CD4-positive, alpha-beta T cell (primary cell): ENCODE measurements at regions not wholly inside any gene's neighbourhood (a gene's known extent, or its start where the extent isn't known, plus 50 kb on each side); places are given as distances from the start of the nearest gene placed in this dataset.

Experiments
- ATAC-seq: fragments of 200-7000 bp; cut with Tn5 transposase; one replicate; pipeline ENCODE4 v1.10.0; 2022; ENCODE audit warnings: mild to moderate bottlenecking; ENCODE audit not compliant: poor library complexity
- CTCF ChIA-PET: fragments of 350-600 bp; sonication (Branson Sonifier 250); formaldehyde crosslinking; loops from one replicate; lab custom pipeline; 2021; ENCODE audit warnings: antibody characterized with exemption, inconsistent platforms; lab: Charles Lee
- POLR2A ChIA-PET: fragments of 350-600 bp; sonication (Branson Sonifier 250); formaldehyde crosslinking; loops from one replicate; lab custom pipeline; 2021; ENCODE audit warnings: antibody characterized with exemption, inconsistent platforms; lab: Charles Lee
- DNase-seq, 14 experiments: peaks; one replicate each; pipeline ENCODE4 v3.0.0-alpha.2; 2013 to 2020; ENCODE audit warnings: mixed read lengths in 2 of 14
- H3K27ac ChIP-seq, 2 donors: one replicate each; pipeline versions ENCODE4 v1.5.1 to v1.7.0; 2013; ENCODE audit warnings: low read length in 2 of 2, low read depth in 1 of 2, mild to moderate bottlenecking in 1 of 2
- H3K27me3 ChIP-seq, 2 experiments: 1 replicate in 1 of 2; 2 replicates in 1 of 2; pipeline versions ENCODE4 v1.6.1 to v1.7.0; 2013; ENCODE audit warnings: low read length in 2 of 2, control low read depth in 1 of 2, mild to moderate bottlenecking in 1 of 2, moderate library complexity in 1 of 2; ENCODE audit not compliant: insufficient read depth in 2 of 2, control insufficient read depth in 1 of 2
- H3K36me3 ChIP-seq: one replicate; pipeline ENCODE4 v1.6.1; 2013; ENCODE audit warnings: low read length, control low read depth; ENCODE audit not compliant: insufficient read depth
- H3K4me1 ChIP-seq: one replicate; pipeline ENCODE4 v1.6.1; 2013; ENCODE audit warnings: low read length, control low read depth; ENCODE audit not compliant: insufficient read depth
- H3K4me3 ChIP-seq: one replicate; pipeline ENCODE4 v1.5.1; 2013; ENCODE audit warnings: mild to moderate bottlenecking, low read length, moderate library complexity
- H3K9me3 ChIP-seq, 2 experiments: 1 replicate in 1 of 2; 2 replicates in 1 of 2; pipeline versions ENCODE4 v1.6.1 to v1.7.0; 2013; ENCODE audit warnings: low read length in 2 of 2, mild to moderate bottlenecking in 2 of 2, control low read depth in 1 of 2, moderate library complexity in 1 of 2; ENCODE audit not compliant: control insufficient read depth in 1 of 2, insufficient read depth in 1 of 2
- H3K27ac Mint-ChIP-seq: one replicate; pipeline ENCODE4 v1.8.0; 2020; ENCODE audit warnings: mixed read lengths
- H3K27me3 Mint-ChIP-seq: one replicate; pipeline ENCODE4 v1.8.0; 2021; ENCODE audit warnings: mixed read lengths
- H3K36me3 Mint-ChIP-seq: one replicate; pipeline ENCODE4 v1.8.0; 2021; ENCODE audit warnings: low read depth, mixed read lengths
- H3K4me1 Mint-ChIP-seq: one replicate; pipeline ENCODE4 v1.8.0; 2021; ENCODE audit warnings: low read depth, mixed read lengths
- H3K4me3 Mint-ChIP-seq: one replicate; pipeline ENCODE4 v1.8.0; 2020; ENCODE audit warnings: mild to moderate bottlenecking, mixed read lengths
- H3K9me3 Mint-ChIP-seq: one replicate; pipeline ENCODE4 v1.8.0; 2020; ENCODE audit warnings: mixed read lengths
- intact Hi-C, 2 experiments: fragments of 100-400 bp; cut with DNase I in 1 of 2; cut with micrococcal nuclease in 1 of 2; formaldehyde crosslinking; loops; one replicate each; pipeline versions ENCODE4 v1.15.1 to v1.9.0; 2023 to 2025; cut with DNase I, micrococcal nuclease
- TF ChIP-seq, protein P1 (sequence below): fragments of 200-600 bp; IDR thresholded peaks from one replicate; pipeline ENCODE4 v1.8.0; 2022; ENCODE audit warnings: antibody characterized with exemption, mild to moderate bottlenecking

DNA sequence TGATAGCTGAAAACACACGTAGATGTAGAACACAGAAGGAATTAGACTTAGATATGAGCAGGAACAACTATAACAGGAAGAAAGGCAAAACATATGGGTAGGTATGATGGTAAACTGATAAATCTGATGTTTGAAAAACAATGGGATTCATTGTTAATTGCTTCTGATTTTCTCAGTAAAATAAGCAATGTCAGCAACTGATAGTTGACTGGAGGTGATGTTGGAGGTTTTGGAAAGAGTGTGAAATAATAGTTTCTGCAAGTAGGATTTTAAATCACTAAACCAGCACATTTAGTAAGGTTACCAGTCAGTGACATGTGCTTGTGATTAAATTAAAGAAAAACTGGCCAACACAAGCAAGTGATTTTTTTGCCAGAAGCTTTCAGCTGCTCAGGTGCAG is 123.0 kb upstream of the CPNE8 start:
- Mint-ChIP-seq H3K27me3 (no peaks in the 10 kb centered on the region), H3K9me3 (peaks cover 3% of the 10 kb centered on the region), H3K4me1 (no peaks in the 10 kb centered on the region), H3K36me3 (no peaks in the 10 kb centered on the region), H3K27ac (no peak overlapping the region), H3K4me3 (no peak overlapping the region)
- CTCF ChIA-PET, result no interaction called here
- Histone ChIP-seq H3K4me3 (no peak overlapping the region), H3K36me3 (no peaks in the 10 kb centered on the region), H3K9me3 (peaks cover 0 to under 1% of the 10 kb centered on the region in 2 experiments), H3K4me1 (no peaks in the 10 kb centered on the region), H3K27me3 (no peaks in the 10 kb centered on the region), H3K27ac (no peak overlapping the region)
- POLR2A ChIA-PET, result no interaction called here
- intact Hi-C loops, result no loop called here
- TF ChIP-seq, protein P1, sequence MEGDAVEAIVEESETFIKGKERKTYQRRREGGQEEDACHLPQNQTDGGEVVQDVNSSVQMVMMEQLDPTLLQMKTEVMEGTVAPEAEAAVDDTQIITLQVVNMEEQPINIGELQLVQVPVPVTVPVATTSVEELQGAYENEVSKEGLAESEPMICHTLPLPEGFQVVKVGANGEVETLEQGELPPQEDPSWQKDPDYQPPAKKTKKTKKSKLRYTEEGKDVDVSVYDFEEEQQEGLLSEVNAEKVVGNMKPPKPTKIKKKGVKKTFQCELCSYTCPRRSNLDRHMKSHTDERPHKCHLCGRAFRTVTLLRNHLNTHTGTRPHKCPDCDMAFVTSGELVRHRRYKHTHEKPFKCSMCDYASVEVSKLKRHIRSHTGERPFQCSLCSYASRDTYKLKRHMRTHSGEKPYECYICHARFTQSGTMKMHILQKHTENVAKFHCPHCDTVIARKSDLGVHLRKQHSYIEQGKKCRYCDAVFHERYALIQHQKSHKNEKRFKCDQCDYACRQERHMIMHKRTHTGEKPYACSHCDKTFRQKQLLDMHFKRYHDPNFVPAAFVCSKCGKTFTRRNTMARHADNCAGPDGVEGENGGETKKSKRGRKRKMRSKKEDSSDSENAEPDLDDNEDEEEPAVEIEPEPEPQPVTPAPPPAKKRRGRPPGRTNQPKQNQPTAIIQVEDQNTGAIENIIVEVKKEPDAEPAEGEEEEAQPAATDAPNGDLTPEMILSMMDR, result no peak
- no peak for DNase-seq
- no peak for ATAC-seq

DNA sequence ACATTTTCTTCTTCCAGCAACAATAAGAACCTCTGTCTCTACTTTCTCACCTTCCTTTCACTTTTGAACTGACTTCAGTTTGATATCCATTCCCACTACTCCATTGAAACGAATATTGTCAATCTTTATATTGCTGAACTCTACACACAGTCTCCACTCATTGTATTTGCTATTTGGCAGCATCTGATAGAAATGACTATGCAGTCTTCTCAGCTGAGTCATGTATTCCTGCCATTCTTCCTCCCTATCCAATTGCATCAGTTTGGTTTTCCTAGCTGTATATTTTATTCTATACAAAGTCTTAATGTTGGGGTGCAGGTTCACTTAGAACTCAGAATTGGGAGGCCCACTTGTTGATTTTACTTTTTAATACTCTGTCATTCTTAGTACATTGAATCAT is 107.5 kb upstream of the CPNE8 start:
- Histone ChIP-seq H3K4me1 (no peaks in the 10 kb centered on the region), H3K27ac (no peak overlapping the region), H3K27me3 (no peaks in the 10 kb centered on the region), H3K36me3 (no peaks in the 10 kb centered on the region), H3K9me3 (no peaks in the 10 kb centered on the region), H3K4me3 (no peak overlapping the region)
- Mint-ChIP-seq H3K36me3 (no peaks in the 10 kb centered on the region), H3K4me1 (no peaks in the 10 kb centered on the region), H3K9me3 (peaks cover 8% of the 10 kb centered on the region), H3K4me3 (no peak overlapping the region), H3K27me3 (no peaks in the 10 kb centered on the region), H3K27ac (no peak overlapping the region)
- DNase-seq (no peak), ATAC-seq (no peak)
- ChIA-PET POLR2A (no interaction called here), CTCF (no interaction called here)
- TF ChIP-seq, protein P1, result no peak
- intact Hi-C loops, result no loop called here

DNA sequence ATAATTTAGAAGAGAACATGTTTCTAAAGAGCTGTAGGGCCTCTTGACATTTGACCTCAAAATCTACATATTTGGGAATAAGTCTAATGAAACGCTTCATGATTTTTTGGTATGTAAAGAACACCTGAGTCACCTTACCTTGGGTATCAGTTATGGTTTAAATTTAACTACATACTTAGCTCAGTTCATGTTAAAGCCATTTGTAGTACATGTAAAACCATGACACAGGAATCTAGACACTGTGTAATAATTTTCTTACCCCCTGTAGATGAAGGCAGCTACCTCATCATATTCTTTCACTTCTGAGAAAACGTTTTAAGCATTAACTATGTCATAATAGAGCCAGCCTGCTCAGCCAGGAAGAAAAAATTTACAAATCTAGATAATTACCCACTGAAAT is 105.8 kb upstream of the CPNE8 start:
- Mint-ChIP-seq H3K36me3 (no peaks in the 10 kb centered on the region), H3K9me3 (peaks cover 9% of the 10 kb centered on the region), H3K27ac (no peak overlapping the region), H3K4me1 (no peaks in the 10 kb centered on the region), H3K4me3 (no peak overlapping the region), H3K27me3 (no peaks in the 10 kb centered on the region)
- Histone ChIP-seq H3K4me1 (no peaks in the 10 kb centered on the region), H3K27ac (no peak overlapping the region), H3K27me3 (no peaks in the 10 kb centered on the region), H3K4me3 (no peak overlapping the region), H3K9me3 (no peaks in the 10 kb centered on the region), H3K36me3 (no peaks in the 10 kb centered on the region)
- intact Hi-C loops, result no loop called here
- ATAC-seq (no peak), DNase-seq (no peak)
- ChIA-PET POLR2A (no interaction called here), CTCF (no interaction called here)
- TF ChIP-seq, protein P1, result no peak
